NOMO-1 (cell line): ENCODE measurements at regions not wholly inside any gene's neighbourhood (a gene's known extent, or its start where the extent isn't known, plus 50 kb on each side); places are given as distances from the start of the nearest gene placed in this dataset.
"Not testable (repeated sequence)": the region's sequence is repeated elsewhere in the genome, so short reads cannot be mapped to it uniquely, and the experiment has no call there.

Source experiments
- DNase-seq, 2 experiments: peaks; one replicate each; lab custom pipeline; 2025; ENCODE audit not compliant: unreplicated experiment in 2 of 2; lab: John Stamatoyannopoulos, UW

- DNase-seq = no peak
Observed at GRCh38 chr17:68097161-68097805, 61.7 kb downstream of the KPNA2 start.

GRCh38 chr17:68099341-68099753 lies 63.8 kb downstream of the KPNA2 start:
- not testable (repeated sequence) for DNase-seq

- DNase-seq = no peak
Observed at GRCh38 chr17:68100000-68100641, 64.6 kb downstream of the KPNA2 start.

GRCh38 chr17:68101075-68101986 lies 65.8 kb downstream of the KPNA2 start:
- DNase-seq = peak; percentile 84 to 94

- DNase-seq = no peak
Observed at GRCh38 chr17:68101987-68102314, 66.4 kb downstream of the KPNA2 start.

- no peak for DNase-seq
Observed at GRCh38 chr17:68102318-68102758, 66.8 kb downstream of the KPNA2 start.

GRCh38 chr17:68103148-68103547 lies 67.6 kb downstream of the KPNA2 start:
- no peak for DNase-seq

- DNase-seq = no peak
Observed at GRCh38 chr17:68106085-68106484, 70.5 kb downstream of the KPNA2 start.

GRCh38 chr17:68107373-68107772 lies 71.8 kb downstream of the KPNA2 start:
- no peak for DNase-seq

- no peak for DNase-seq
Observed at GRCh38 chr17:68108313-68109000, 72.9 kb downstream of the KPNA2 start.

- not testable (repeated sequence) for DNase-seq
Observed at GRCh38 chr17:68109404-68109803, 73.9 kb downstream of the KPNA2 start.

GRCh38 chr17:68116211-68116610 lies 80.7 kb downstream of the KPNA2 start:
- DNase-seq = not testable (repeated sequence)

GRCh38 chr17:68122587-68122986 lies 87.1 kb downstream of the KPNA2 start:
- DNase-seq = no peak

GRCh38 chr17:68125111-68125870 lies 89.8 kb downstream of the KPNA2 start:
- DNase-seq = no peak

- no peak for DNase-seq
Observed at GRCh38 chr17:68127914-68128313, 92.4 kb downstream of the KPNA2 start.

GRCh38 chr17:68131456-68131855 lies 95.9 kb downstream of the KPNA2 start:
- no peak for DNase-seq

GRCh38 chr17:68133346-68134045 lies 98.0 kb downstream of the KPNA2 start:
- peak in 1 of 2 experiments; percentile 2 for DNase-seq

- DNase-seq = no peak
Observed at GRCh38 chr17:68134046-68134637, 98.6 kb downstream of the KPNA2 start.

- DNase-seq = no peak
Observed at GRCh38 chr17:68134731-68135130, 99.2 kb downstream of the KPNA2 start.
